OCI-LY1 (cell line): ENCODE measurements at regions not wholly inside any gene's neighbourhood (a gene's known extent, or its start where the extent isn't known, plus 50 kb on each side); places are given as distances from the start of the nearest gene placed in this dataset.

Experiments used
- H2AFZ ChIP-seq: fragments of 200-600 bp; sonication (generic), shearing (Covaris generic); 2 replicates; pipeline ENCODE4 v1.6.0; 2014; ENCODE audit warnings: antibody characterized with exemption, mild to moderate bottlenecking, low read length
- H3F3A ChIP-seq: fragments of 200-600 bp; sonication (generic), shearing (Covaris generic); 2 replicates; pipeline ENCODE4 v1.6.0; 2014; ENCODE audit warnings: mild to moderate bottlenecking, antibody characterized with exemption, low read length, moderate library complexity; ENCODE audit not compliant: insufficient read depth
- H3K27ac ChIP-seq: fragments of 200-600 bp; sonication (generic); 2 replicates; pipeline ENCODE4 v1.5.1; 2014; ENCODE audit warnings: low read length, mixed run types, mild to moderate bottlenecking, low read depth; ENCODE audit not compliant: poor library complexity, severe bottlenecking
- H3K27me3 ChIP-seq: fragments of 200-600 bp; sonication (generic); 2 replicates; pipeline ENCODE4 v1.6.0; 2014; ENCODE audit warnings: antibody characterized with exemption, mild to moderate bottlenecking, low read length, moderate library complexity; ENCODE audit not compliant: insufficient read depth
- H3K36me3 ChIP-seq: fragments of 200-600 bp; sonication (generic); 2 replicates; pipeline ENCODE4 v1.6.1; 2014; ENCODE audit warnings: mild to moderate bottlenecking, antibody characterized with exemption, low read length, moderate library complexity, mixed read lengths; ENCODE audit not compliant: insufficient read depth
- H3K4me1 ChIP-seq: fragments of 200-600 bp; sonication (generic); 2 replicates; pipeline ENCODE4 v1.5.1; 2014; ENCODE audit warnings: mild to moderate bottlenecking, low read length, moderate library complexity; ENCODE audit not compliant: insufficient read depth, severe bottlenecking
- H3K4me2 ChIP-seq: fragments of 200-600 bp; sonication (generic), shearing (Covaris generic); 2 replicates; pipeline ENCODE4 v1.6.1; 2014; ENCODE audit warnings: low read length
- H3K4me3 ChIP-seq: fragments of 200-600 bp; sonication (generic); 2 replicates; pipeline ENCODE4 v1.5.1; 2014; ENCODE audit warnings: low read length, low read depth, mild to moderate bottlenecking, mixed read lengths; ENCODE audit not compliant: poor library complexity, severe bottlenecking
- H3K79me2 ChIP-seq: fragments of 200-600 bp; shearing (Covaris generic); 2 replicates; pipeline ENCODE4 v1.6.1; 2016; ENCODE audit warnings: mixed run types, low read length, mixed read lengths; ENCODE audit not compliant: insufficient read depth
- H3K9ac ChIP-seq: fragments of 200-600 bp; sonication (generic), shearing (Covaris generic); 2 replicates; pipeline ENCODE4 v1.6.1; 2014; ENCODE audit warnings: mild to moderate bottlenecking, low read length, mixed read lengths
- H3K9me2 ChIP-seq: fragments of 200-600 bp; sonication (generic), shearing (Covaris generic); 2 replicates; pipeline ENCODE4 v1.6.1; 2014; ENCODE audit warnings: low read depth, mild to moderate bottlenecking, low read length, mixed read lengths
- H3K9me3 ChIP-seq: fragments of 200-600 bp; shearing (Covaris generic); 2 replicates; pipeline ENCODE4 v1.6.1; 2014; ENCODE audit warnings: low read length, mixed read lengths
- H4K20me1 ChIP-seq: fragments of 200-600 bp; sonication (generic), shearing (Covaris generic); 2 replicates; pipeline ENCODE4 v1.6.0; 2016; ENCODE audit warnings: mild to moderate bottlenecking, low read length; ENCODE audit not compliant: insufficient read depth
- EZH2 ChIP-seq: fragments of 200-600 bp; sonication (generic), shearing (Covaris generic); IDR thresholded peaks from 2 replicates; pipeline ENCODE4 v1.8.0; 2017; ENCODE audit warnings: borderline replicate concordance, mixed run types, mild to moderate bottlenecking, antibody characterized with exemption, low read length, moderate library complexity, mixed read lengths
- TF ChIP-seq, protein P1 (sequence below): fragments of 200-600 bp; sonication (generic), shearing (Covaris generic); IDR thresholded peaks from 2 replicates; pipeline ENCODE4 v1.5.1; 2017; ENCODE audit warnings: mild to moderate bottlenecking, antibody characterized with exemption, low read length, moderate library complexity, mixed read lengths

DNA sequence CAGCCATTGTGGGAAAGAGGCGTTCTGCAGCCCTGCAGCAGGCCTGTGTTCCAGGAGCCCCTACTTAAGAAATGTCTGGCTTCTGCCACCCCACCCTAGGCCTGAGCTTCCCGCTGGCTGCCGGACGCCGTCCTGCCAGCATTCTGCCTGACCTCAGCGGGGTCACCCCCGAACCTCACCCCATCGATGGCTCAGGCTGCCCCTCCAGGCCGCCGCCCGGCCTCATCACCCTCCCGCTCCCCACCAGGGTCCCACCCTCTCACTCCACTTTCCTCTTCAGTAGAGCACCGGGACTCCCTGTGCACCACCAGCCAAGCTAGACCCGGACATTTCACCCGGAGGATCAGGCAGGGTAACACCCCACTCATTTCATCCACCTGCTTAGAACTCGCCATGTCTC, 73.6 kb upstream of the SALL3 start:
- no peaks in the 10 kb centered on the region for H3K4me1 ChIP-seq
- no peaks in the 10 kb centered on the region for H3K9me2 ChIP-seq
- no peak overlapping the region for H3K4me3 ChIP-seq
- H3K9ac ChIP-seq, result no peak overlapping the region
- no peaks in the 10 kb centered on the region for H3K36me3 ChIP-seq
- TF ChIP-seq, protein P1, sequence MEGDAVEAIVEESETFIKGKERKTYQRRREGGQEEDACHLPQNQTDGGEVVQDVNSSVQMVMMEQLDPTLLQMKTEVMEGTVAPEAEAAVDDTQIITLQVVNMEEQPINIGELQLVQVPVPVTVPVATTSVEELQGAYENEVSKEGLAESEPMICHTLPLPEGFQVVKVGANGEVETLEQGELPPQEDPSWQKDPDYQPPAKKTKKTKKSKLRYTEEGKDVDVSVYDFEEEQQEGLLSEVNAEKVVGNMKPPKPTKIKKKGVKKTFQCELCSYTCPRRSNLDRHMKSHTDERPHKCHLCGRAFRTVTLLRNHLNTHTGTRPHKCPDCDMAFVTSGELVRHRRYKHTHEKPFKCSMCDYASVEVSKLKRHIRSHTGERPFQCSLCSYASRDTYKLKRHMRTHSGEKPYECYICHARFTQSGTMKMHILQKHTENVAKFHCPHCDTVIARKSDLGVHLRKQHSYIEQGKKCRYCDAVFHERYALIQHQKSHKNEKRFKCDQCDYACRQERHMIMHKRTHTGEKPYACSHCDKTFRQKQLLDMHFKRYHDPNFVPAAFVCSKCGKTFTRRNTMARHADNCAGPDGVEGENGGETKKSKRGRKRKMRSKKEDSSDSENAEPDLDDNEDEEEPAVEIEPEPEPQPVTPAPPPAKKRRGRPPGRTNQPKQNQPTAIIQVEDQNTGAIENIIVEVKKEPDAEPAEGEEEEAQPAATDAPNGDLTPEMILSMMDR, result no peak
- no peak for TF ChIP-seq EZH2
- no peak overlapping the region for H3K27ac ChIP-seq
- no peaks in the 10 kb centered on the region for H3F3A ChIP-seq
- no peaks in the 10 kb centered on the region for H3K9me3 ChIP-seq
- no peaks in the 10 kb centered on the region; the same call in 1 of the 2 replicates for H3K27me3 ChIP-seq
- H4K20me1 ChIP-seq, result no peaks in the 10 kb centered on the region
- no peaks in the 10 kb centered on the region for H3K79me2 ChIP-seq
- no peak overlapping the region for H2AFZ ChIP-seq
- H3K4me2 ChIP-seq, result no peak overlapping the region

DNA sequence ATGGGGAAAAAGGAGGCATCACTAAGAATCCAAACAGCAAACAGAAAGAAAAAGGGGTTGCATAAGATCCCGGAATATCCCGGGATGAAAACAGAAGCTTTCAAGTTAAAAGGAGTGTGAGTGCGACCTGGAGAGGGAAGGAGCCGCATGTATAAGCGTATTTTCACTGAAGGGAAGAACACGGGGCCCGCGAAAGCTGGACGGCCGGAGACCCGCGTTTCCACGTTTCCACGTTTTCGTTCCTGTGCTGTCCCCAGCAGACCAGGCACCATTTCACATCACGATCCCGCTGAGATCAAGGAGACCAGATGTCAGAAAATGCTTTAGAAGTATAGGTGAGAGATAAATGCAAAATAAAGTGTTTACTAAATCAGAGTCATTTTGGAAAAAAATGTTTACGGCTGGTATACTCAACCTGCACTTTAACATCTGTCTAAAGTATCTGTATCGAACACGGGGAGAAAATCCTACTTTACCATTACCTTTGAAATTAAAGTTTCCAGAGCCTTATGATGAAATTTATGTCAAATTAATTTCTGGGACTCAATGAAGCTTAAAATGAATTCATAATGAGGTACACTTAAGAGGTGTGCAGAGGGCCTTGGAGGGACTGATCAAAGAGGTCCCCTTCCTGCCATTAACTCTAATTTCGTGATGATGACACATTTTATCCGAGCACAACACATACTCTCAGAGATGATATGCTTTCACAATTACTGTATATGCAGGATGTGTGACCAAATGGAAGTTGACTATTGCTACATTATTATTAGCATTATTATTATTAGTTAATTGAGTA, 71.0 kb upstream of the SALL3 start:
- no peak overlapping the region for H3K4me3 ChIP-seq
- no peak overlapping the region for H3K9ac ChIP-seq
- H4K20me1 ChIP-seq, result no peaks in the 10 kb centered on the region
- H2AFZ ChIP-seq, result no peak overlapping the region
- no peaks in the 10 kb centered on the region for H3K4me1 ChIP-seq
- H3K9me3 ChIP-seq, result no peaks in the 10 kb centered on the region
- no peaks in the 10 kb centered on the region for H3K9me2 ChIP-seq
- H3K79me2 ChIP-seq, result no peaks in the 10 kb centered on the region
- H3F3A ChIP-seq, result no peaks in the 10 kb centered on the region
- H3K27me3 ChIP-seq, result no peaks in the 10 kb centered on the region; the same call in 1 of the 2 replicates
- H3K36me3 ChIP-seq, result no peaks in the 10 kb centered on the region
- H3K27ac ChIP-seq, result no peak overlapping the region
- TF ChIP-seq EZH2, result no peak
- TF ChIP-seq, protein P1, result no peak
- no peak overlapping the region for H3K4me2 ChIP-seq

DNA sequence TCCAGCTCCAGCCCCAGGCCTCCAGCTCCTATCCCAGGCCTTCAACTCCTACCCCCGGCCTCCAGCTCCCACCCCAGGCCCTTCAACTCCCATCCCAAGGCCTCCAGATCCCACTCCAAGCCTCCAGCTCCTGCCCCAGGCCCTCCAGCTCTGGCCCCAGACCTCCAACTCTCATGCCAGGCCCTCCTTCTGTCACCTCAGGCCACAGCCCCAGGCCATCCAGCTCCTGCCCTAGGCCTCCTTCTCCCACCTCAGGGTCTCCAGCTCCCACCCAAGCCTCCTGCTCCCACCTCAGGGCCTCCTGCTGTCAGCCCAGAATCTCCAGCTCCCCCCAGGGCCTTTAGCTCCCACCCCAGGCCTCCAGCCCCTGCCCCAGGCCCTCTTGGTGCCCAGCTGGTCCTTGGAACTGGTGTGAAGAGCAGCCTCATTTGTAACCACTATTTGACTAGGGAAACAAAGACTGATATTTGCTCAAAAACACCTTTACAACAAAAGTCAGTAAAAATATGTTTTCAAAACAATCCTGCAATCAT, 67.8 kb upstream of the SALL3 start:
- Histone ChIP-seq H3K9me3 (no peaks in the 10 kb centered on the region), H3F3A (no peaks in the 10 kb centered on the region), H3K4me3 (no peak overlapping the region), H2AFZ (no peak overlapping the region), H3K79me2 (no peaks in the 10 kb centered on the region), H3K36me3 (no peaks in the 10 kb centered on the region), H3K9ac (no peak overlapping the region), H3K9me2 (no peaks in the 10 kb centered on the region), H3K27ac (no peak overlapping the region), H3K4me1 (no peaks in the 10 kb centered on the region), H3K4me2 (no peak overlapping the region), H4K20me1 (no peaks in the 10 kb centered on the region), H3K27me3 (no peaks in the 10 kb centered on the region)
- no peak for TF ChIP-seq EZH2
- TF ChIP-seq, protein P1, result no peak
